SK-N-SH (cell line): ENCODE measurements at regions not wholly inside any gene's neighbourhood (a gene's known extent, or its start where the extent isn't known, plus 50 kb on each side); places are given as distances from the start of the nearest gene placed in this dataset.
A peak's percentile ranks its signal among the peaks of the same experiment; 100 is the strongest.

Source experiments
- CTCF ChIA-PET: fragments of 300-600, 350-600 bp; formaldehyde crosslinking; extraction: SDS; loops from one replicate; lab custom pipeline; 2021; lab: Yijun Ruan, JAX
- POLR2A ChIA-PET: fragments of 350-600 bp; sonication (Branson Sonifier 250); formaldehyde crosslinking; extraction: SDS; loops from one replicate; lab custom pipeline; 2020; ENCODE audit warnings: antibody characterized with exemption, inconsistent platforms; lab: Yijun Ruan, JAX
- DNase-seq: peaks from one replicate; pipeline ENCODE4 v3.0.0; 2012
- H2AFZ ChIP-seq: fragments of 200-600 bp; sonication (generic); 2 replicates; pipeline ENCODE4 v1.8.1; 2016; ENCODE audit warnings: antibody characterized with exemption, mild to moderate bottlenecking, low read depth
- H3F3A ChIP-seq: fragments of 200-600 bp; sonication (generic); replicated peaks from 2 replicates; pipeline ENCODE3; 2016; ENCODE audit warnings: antibody characterized with exemption, mild to moderate bottlenecking; ENCODE audit not compliant: insufficient read depth
- H3K27ac ChIP-seq, 2 experiments: fragments of 200-500 bp in 1 of 2; fragments of 200-600 bp in 1 of 2; sonication (Bioruptor generic) in 1 of 2; sonication (generic), shearing (Covaris generic) in 1 of 2; 2 replicates each; pipeline versions ENCODE4 v1.5.1 to v1.6.1; 2014 to 2016; ENCODE audit warnings: low read depth in 2 of 2, inconsistent platforms in 1 of 2, low read length in 1 of 2, mild to moderate bottlenecking in 1 of 2, mixed read lengths in 1 of 2
- H3K27me3 ChIP-seq: fragments of 200-600 bp; sonication (generic), shearing (Covaris generic); 2 replicates; pipeline ENCODE4 v1.6.1; 2016; ENCODE audit warnings: mixed run types; ENCODE audit not compliant: insufficient read depth
- H3K36me3 ChIP-seq, 2 experiments: fragments of 200-500 bp in 1 of 2; fragments of 200-600 bp in 1 of 2; sonication (Bioruptor generic) in 1 of 2; sonication (generic) in 1 of 2; replicated peaks in 1 of 2; 2 replicates each; pipeline versions ENCODE3 to v1.5.1; 2014 to 2016; ENCODE audit warnings: low read length in 1 of 2, mild to moderate bottlenecking in 1 of 2; ENCODE audit not compliant: insufficient read depth in 2 of 2, control insufficient read depth in 1 of 2
- H3K4me1 ChIP-seq, 2 experiments: fragments of 200-500 bp in 1 of 2; fragments of 200-600 bp in 1 of 2; sonication (Bioruptor generic) in 1 of 2; sonication (generic), shearing (Covaris generic) in 1 of 2; 2 replicates each; pipeline versions ENCODE4 v1.5.1 to v1.6.1; 2014 to 2016; ENCODE audit warnings: low read depth in 1 of 2, low read length in 1 of 2, mixed run types in 1 of 2; ENCODE audit not compliant: insufficient read depth in 2 of 2, control insufficient read depth in 1 of 2
- H3K4me2 ChIP-seq: fragments of 200-600 bp; sonication (generic), shearing (Covaris generic); 2 replicates; pipeline ENCODE4 v1.6.1; 2017; ENCODE audit warnings: mixed run types
- H3K4me3 ChIP-seq, 2 experiments: fragments of 200-500 bp in 1 of 2; fragments of 200-600 bp in 1 of 2; sonication (Bioruptor generic) in 1 of 2; sonication (generic), shearing (Covaris generic) in 1 of 2; 2 replicates each; pipeline versions ENCODE4 v1.5.1 to v1.8.1; 2014 to 2016; ENCODE audit warnings: low read depth in 2 of 2, inconsistent platforms in 1 of 2, low read length in 1 of 2, mild to moderate bottlenecking in 1 of 2, mixed read lengths in 1 of 2, moderate library complexity in 1 of 2
- H3K79me2 ChIP-seq: fragments of 200-600 bp; sonication (generic); 2 replicates; pipeline ENCODE4 v1.8.1; 2017; ENCODE audit warnings: mild to moderate bottlenecking; ENCODE audit not compliant: insufficient read depth
- H3K9ac ChIP-seq: fragments of 200-600 bp; sonication (generic); 2 replicates; pipeline ENCODE4 v1.6.1; 2017; ENCODE audit warnings: mixed run types
- H3K9me2 ChIP-seq: fragments of 200-600 bp; sonication (generic); 2 replicates; pipeline ENCODE4 v1.6.1; 2017; ENCODE audit warnings: mixed run types
- H3K9me3 ChIP-seq: fragments of 200-600 bp; sonication (generic); 2 replicates; pipeline ENCODE4 v1.6.1; 2017; ENCODE audit warnings: mixed run types, mild to moderate bottlenecking, moderate library complexity
- H4K20me1 ChIP-seq: fragments of 200-600 bp; sonication (generic); 2 replicates; pipeline ENCODE4 v1.6.1; 2017; ENCODE audit warnings: mild to moderate bottlenecking, mixed run types; ENCODE audit not compliant: insufficient read depth
- GABPA ChIP-seq: IDR thresholded peaks from 2 replicates; pipeline ENCODE4 v1.4.0; 2012; ENCODE audit warnings: low read depth, mild to moderate bottlenecking
- GATA2 ChIP-seq: sonication (generic); formaldehyde crosslinking; IDR thresholded peaks from 2 replicates; pipeline ENCODE4 v1.5.0; 2020; ENCODE audit warnings: mild to moderate bottlenecking, missing genetic modification reagents
- MXI1 ChIP-seq: IDR thresholded peaks from 2 replicates; pipeline ENCODE4 v1.6.1; 2012; ENCODE audit warnings: mild to moderate bottlenecking, low read depth, low read length, improper control_type of control experiment
- POLR2AphosphoS5 ChIP-seq: IDR thresholded peaks from 2 replicates; pipeline ENCODE4 v1.6.1; 2012; ENCODE audit warnings: low read depth, low read length
- RAD21 ChIP-seq: IDR thresholded peaks from 2 replicates; pipeline ENCODE4 v1.6.1; 2012; ENCODE audit warnings: mild to moderate bottlenecking, low read length
- RXRA ChIP-seq: IDR thresholded peaks from 2 replicates; pipeline ENCODE4 v1.4.0; 2012; ENCODE audit warnings: low read depth, mild to moderate bottlenecking, borderline replicate concordance
- SIN3A ChIP-seq: IDR thresholded peaks from 2 replicates; pipeline ENCODE4 v1.6.1; 2012; ENCODE audit warnings: low read depth, mild to moderate bottlenecking, low read length, moderate library complexity, borderline replicate concordance
- SMC3 ChIP-seq: IDR thresholded peaks from 2 replicates; pipeline ENCODE4 v1.6.1; 2012; ENCODE audit warnings: low read depth, low read length, improper control_type of control experiment
- TCF12 ChIP-seq: IDR thresholded peaks from 2 replicates; pipeline ENCODE4 v1.4.0; 2012
- YY1 ChIP-seq: IDR thresholded peaks from 2 replicates; pipeline ENCODE4 v1.4.0; 2012; ENCODE audit warnings: low read depth, mild to moderate bottlenecking
- WGBS: methylation state at CpG from one replicate; pipeline ENCODE4 v1.1.6; 2017; ENCODE audit warnings: low lambda C conversion rate; 5-methylcytosine and 5-hydroxymethylcytosine counted together
- TF ChIP-seq, protein P1 (sequence below): IDR thresholded peaks from 2 replicates; pipeline ENCODE4 v1.6.1; 2012; ENCODE audit warnings: mild to moderate bottlenecking, low read depth, low read length, moderate library complexity
- TF ChIP-seq, protein P2 (sequence below): fragments of 150-350 bp; IDR thresholded peaks from 2 replicates; pipeline ENCODE4 v1.6.1; 2016; ENCODE audit warnings: mild to moderate bottlenecking, low read depth, low read length
- TF ChIP-seq, protein P3 (sequence below): fragments of 200-600 bp; sonication (generic); IDR thresholded peaks from 2 replicates; pipeline ENCODE4 v1.6.1; 2017; ENCODE audit warnings: antibody characterized with exemption, mild to moderate bottlenecking, moderate library complexity

DNA sequence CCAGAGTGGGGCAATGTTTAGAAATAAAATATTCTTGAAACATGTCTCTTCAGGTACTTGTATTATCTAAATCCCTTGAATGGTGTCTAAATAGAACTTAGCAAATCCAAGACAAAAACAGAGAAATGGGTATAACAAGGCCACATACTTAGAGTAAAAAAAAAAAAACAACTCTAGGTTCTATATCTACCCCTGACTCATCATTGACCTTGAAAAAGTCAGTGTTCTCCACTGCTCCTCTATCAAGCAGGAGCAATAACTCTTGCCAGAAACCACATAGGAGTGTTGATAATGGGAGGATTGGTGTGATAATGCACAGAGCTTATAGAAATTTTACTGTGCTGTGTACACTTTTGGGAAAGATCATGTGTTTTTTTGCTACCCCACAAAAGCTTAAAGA is 296.6 kb upstream of the PMFBP1 start (continued):
- no peak for TF ChIP-seq SIN3A
- TF ChIP-seq, protein P1, sequence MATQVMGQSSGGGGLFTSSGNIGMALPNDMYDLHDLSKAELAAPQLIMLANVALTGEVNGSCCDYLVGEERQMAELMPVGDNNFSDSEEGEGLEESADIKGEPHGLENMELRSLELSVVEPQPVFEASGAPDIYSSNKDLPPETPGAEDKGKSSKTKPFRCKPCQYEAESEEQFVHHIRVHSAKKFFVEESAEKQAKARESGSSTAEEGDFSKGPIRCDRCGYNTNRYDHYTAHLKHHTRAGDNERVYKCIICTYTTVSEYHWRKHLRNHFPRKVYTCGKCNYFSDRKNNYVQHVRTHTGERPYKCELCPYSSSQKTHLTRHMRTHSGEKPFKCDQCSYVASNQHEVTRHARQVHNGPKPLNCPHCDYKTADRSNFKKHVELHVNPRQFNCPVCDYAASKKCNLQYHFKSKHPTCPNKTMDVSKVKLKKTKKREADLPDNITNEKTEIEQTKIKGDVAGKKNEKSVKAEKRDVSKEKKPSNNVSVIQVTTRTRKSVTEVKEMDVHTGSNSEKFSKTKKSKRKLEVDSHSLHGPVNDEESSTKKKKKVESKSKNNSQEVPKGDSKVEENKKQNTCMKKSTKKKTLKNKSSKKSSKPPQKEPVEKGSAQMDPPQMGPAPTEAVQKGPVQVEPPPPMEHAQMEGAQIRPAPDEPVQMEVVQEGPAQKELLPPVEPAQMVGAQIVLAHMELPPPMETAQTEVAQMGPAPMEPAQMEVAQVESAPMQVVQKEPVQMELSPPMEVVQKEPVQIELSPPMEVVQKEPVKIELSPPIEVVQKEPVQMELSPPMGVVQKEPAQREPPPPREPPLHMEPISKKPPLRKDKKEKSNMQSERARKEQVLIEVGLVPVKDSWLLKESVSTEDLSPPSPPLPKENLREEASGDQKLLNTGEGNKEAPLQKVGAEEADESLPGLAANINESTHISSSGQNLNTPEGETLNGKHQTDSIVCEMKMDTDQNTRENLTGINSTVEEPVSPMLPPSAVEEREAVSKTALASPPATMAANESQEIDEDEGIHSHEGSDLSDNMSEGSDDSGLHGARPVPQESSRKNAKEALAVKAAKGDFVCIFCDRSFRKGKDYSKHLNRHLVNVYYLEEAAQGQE = no peak
- TF ChIP-seq GABPA = no peak

DNA sequence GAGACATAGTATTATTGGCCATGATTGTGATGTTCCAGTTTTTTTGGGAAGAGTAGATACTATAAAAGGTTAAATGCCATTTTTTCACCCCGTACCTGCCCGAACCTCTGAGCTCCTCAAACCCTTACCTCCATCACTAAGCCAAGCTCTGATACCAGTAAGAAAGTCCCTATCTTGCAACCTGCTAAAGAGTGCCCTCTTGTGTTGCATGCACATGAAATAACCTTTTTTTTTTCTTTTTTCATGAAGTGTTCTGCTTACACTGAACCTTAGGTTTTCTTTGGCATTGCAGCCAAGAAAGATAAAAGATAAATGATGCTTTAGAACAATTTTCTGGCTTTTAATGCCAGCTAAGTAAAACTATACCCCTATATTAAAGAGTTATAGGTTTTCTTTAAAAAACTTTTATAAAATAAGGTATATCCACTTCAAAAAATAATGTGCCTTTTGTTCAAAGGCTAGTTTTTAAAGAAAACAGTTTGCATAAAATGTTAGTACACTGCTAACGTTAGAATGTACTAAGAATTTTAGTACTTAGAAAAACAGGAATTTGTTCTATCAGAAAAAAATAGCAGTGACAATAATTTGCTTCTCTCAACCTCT is 295.3 kb upstream of the PMFBP1 start:
- TF ChIP-seq RAD21 = peak; percentile 85
- TF ChIP-seq, protein P2, sequence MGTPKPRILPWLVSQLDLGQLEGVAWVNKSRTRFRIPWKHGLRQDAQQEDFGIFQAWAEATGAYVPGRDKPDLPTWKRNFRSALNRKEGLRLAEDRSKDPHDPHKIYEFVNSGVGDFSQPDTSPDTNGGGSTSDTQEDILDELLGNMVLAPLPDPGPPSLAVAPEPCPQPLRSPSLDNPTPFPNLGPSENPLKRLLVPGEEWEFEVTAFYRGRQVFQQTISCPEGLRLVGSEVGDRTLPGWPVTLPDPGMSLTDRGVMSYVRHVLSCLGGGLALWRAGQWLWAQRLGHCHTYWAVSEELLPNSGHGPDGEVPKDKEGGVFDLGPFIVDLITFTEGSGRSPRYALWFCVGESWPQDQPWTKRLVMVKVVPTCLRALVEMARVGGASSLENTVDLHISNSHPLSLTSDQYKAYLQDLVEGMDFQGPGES = no peak
- no peak for TF ChIP-seq TCF12
- TF ChIP-seq RXRA = no peak
- no peak for TF ChIP-seq MXI1
- TF ChIP-seq, protein P3, sequence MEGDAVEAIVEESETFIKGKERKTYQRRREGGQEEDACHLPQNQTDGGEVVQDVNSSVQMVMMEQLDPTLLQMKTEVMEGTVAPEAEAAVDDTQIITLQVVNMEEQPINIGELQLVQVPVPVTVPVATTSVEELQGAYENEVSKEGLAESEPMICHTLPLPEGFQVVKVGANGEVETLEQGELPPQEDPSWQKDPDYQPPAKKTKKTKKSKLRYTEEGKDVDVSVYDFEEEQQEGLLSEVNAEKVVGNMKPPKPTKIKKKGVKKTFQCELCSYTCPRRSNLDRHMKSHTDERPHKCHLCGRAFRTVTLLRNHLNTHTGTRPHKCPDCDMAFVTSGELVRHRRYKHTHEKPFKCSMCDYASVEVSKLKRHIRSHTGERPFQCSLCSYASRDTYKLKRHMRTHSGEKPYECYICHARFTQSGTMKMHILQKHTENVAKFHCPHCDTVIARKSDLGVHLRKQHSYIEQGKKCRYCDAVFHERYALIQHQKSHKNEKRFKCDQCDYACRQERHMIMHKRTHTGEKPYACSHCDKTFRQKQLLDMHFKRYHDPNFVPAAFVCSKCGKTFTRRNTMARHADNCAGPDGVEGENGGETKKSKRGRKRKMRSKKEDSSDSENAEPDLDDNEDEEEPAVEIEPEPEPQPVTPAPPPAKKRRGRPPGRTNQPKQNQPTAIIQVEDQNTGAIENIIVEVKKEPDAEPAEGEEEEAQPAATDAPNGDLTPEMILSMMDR = peak; percentile 77
- TF ChIP-seq GATA2 (CRISPR knock-in tag) = no peak
- TF ChIP-seq POLR2AphosphoS5 = no peak
- peak; percentile 19; the same call in 1 of the 2 replicates for TF ChIP-seq YY1
- peak; percentile 88 for TF ChIP-seq SMC3
- TF ChIP-seq, all 33 proteins: peak for 4
- Histone ChIP-seq H3K9ac (no peak overlapping the region), H3K4me3 (no peak overlapping the region; a peak in 1 of 4 replicates), H4K20me1 (no peaks in the 10 kb centered on the region), H3K9me2 (no peaks in the 10 kb centered on the region), H3F3A (no peaks in the 10 kb centered on the region), H2AFZ (peak overlapping the region; percentile 42; the same call in 1 of the 2 replicates), H3K9me3 (no peaks in the 10 kb centered on the region), H3K27me3 (no peaks in the 10 kb centered on the region), H3K79me2 (no peaks in the 10 kb centered on the region), H3K4me1 (no peaks in the 10 kb centered on the region; a peak in 1 of 4 replicates), H3K4me2 (no peak overlapping the region), H3K36me3 (no peaks in the 10 kb centered on the region), H3K27ac (no peak overlapping the region)
- WGBS = 61% methylated on average over 3 of the region's 3 CpGs
- POLR2A ChIA-PET = interaction anchor here (0.7 kb wide), 2 partner anchors 143 to 389 kb away, joined by 3 read pairs; no protein-coding TSS in a partner anchor
- DNase-seq = peak; percentile 37
- CTCF ChIA-PET = interaction anchor here (0.5 to 9.8 kb wide), 29 partner anchors 9 to 791 kb away, joined by 3 to 57 read pairs (median 4); no protein-coding TSS in a partner anchor
